ENCODE measurements at regions not wholly inside any gene's neighbourhood (a gene's known extent, or its start where the extent isn't known, plus 50 kb on each side); places are given as distances from the start of the nearest gene placed in this dataset.

GRCh38 chr1:38256072-38256471, 209.5 kb upstream of the POU3F1 start:
- peaks cover 21% of the 10 kb centered on the region for H3K27me3 Mint-ChIP-seq (ENCODE audit: unreplicated experiment)
- H3K4me3 Mint-ChIP-seq (ENCODE audit: unreplicated experiment): no peak overlapping the region
- no peak for TF ChIP-seq CTCF (IDR thresholded peaks at IDR 0.05)

GRCh38 chr1:38253314-38253713, 206.7 kb upstream of the POU3F1 start:
- H3K36me3 Mint-ChIP-seq (ENCODE audit: unreplicated experiment): no peaks in the 10 kb centered on the region
- no peak overlapping the region for H3K4me3 Mint-ChIP-seq (ENCODE audit: unreplicated experiment)
- no peaks in the 10 kb centered on the region for H3K9me3 Mint-ChIP-seq (ENCODE audit: unreplicated experiment)
- no peak for DNase-seq (ENCODE audit: extremely low spot score, unreplicated experiment)
- TF ChIP-seq CTCF (IDR thresholded peaks at IDR 0.05): no peak
- H3K4me1 Mint-ChIP-seq (ENCODE audit: unreplicated experiment): no peaks in the 10 kb centered on the region
- H3K27me3 Mint-ChIP-seq (ENCODE audit: unreplicated experiment): peaks cover 26% of the 10 kb centered on the region
- H3K27ac Mint-ChIP-seq (ENCODE audit: unreplicated experiment): no peak overlapping the region

More at GRCh38 chr1:38256072-38256471, 209.5 kb upstream of the POU3F1 start:
- no peak for DNase-seq (ENCODE audit: extremely low spot score, unreplicated experiment)
- H3K27ac Mint-ChIP-seq (ENCODE audit: unreplicated experiment): no peak overlapping the region
- H3K9me3 Mint-ChIP-seq (ENCODE audit: unreplicated experiment): no peaks in the 10 kb centered on the region
- no peaks in the 10 kb centered on the region for H3K36me3 Mint-ChIP-seq (ENCODE audit: unreplicated experiment)
- H3K4me1 Mint-ChIP-seq (ENCODE audit: unreplicated experiment): no peaks in the 10 kb centered on the region

GRCh38 chr1:38250356-38250755, 203.8 kb upstream of the POU3F1 start:
- peaks cover 18% of the 10 kb centered on the region for H3K27me3 Mint-ChIP-seq (ENCODE audit: unreplicated experiment)
- H3K36me3 Mint-ChIP-seq (ENCODE audit: unreplicated experiment): no peaks in the 10 kb centered on the region
- no peak for DNase-seq (ENCODE audit: extremely low spot score, unreplicated experiment)
- TF ChIP-seq CTCF (IDR thresholded peaks at IDR 0.05): no peak
- no peak overlapping the region for H3K4me3 Mint-ChIP-seq (ENCODE audit: unreplicated experiment)
- H3K27ac Mint-ChIP-seq (ENCODE audit: unreplicated experiment): no peak overlapping the region
- no peaks in the 10 kb centered on the region for H3K9me3 Mint-ChIP-seq (ENCODE audit: unreplicated experiment)
- peaks cover 6% of the 10 kb centered on the region for H3K4me1 Mint-ChIP-seq (ENCODE audit: unreplicated experiment)

- no peak overlapping the region for H3K4me3 Mint-ChIP-seq (ENCODE audit: unreplicated experiment)
- peaks cover 17% of the 10 kb centered on the region for H3K27me3 Mint-ChIP-seq (ENCODE audit: unreplicated experiment)
- H3K9me3 Mint-ChIP-seq (ENCODE audit: unreplicated experiment): no peaks in the 10 kb centered on the region
- no peak for TF ChIP-seq CTCF (IDR thresholded peaks at IDR 0.05)
- no peaks in the 10 kb centered on the region for H3K36me3 Mint-ChIP-seq (ENCODE audit: unreplicated experiment)
- H3K27ac Mint-ChIP-seq (ENCODE audit: unreplicated experiment): no peak overlapping the region
- no peak for DNase-seq (ENCODE audit: extremely low spot score, unreplicated experiment)
- H3K4me1 Mint-ChIP-seq (ENCODE audit: unreplicated experiment): peaks cover 6% of the 10 kb centered on the region
Measured at GRCh38 chr1:38249001-38249400, 202.4 kb upstream of the POU3F1 start.

GRCh38 chr1:38246955-38247952, 200.7 kb upstream of the POU3F1 start:
- H3K4me3 Mint-ChIP-seq (ENCODE audit: unreplicated experiment): no peak overlapping the region
- no peak for TF ChIP-seq CTCF (IDR thresholded peaks at IDR 0.05)
- peaks cover 6% of the 10 kb centered on the region for H3K4me1 Mint-ChIP-seq (ENCODE audit: unreplicated experiment)
- DNase-seq (ENCODE audit: extremely low spot score, unreplicated experiment): no peak
- H3K36me3 Mint-ChIP-seq (ENCODE audit: unreplicated experiment): no peaks in the 10 kb centered on the region
- no peak overlapping the region for H3K27ac Mint-ChIP-seq (ENCODE audit: unreplicated experiment)
- no peaks in the 10 kb centered on the region for H3K9me3 Mint-ChIP-seq (ENCODE audit: unreplicated experiment)
- peaks cover 17% of the 10 kb centered on the region for H3K27me3 Mint-ChIP-seq (ENCODE audit: unreplicated experiment)

All from osteocyte (in vitro differentiated cells).